NCI-H1092 treated with DMSO at 0.1 percent for 48 hours (cell line): ENCODE measurements at regions not wholly inside any gene's neighbourhood (a gene's known extent, or its start where the extent isn't known, plus 50 kb on each side); places are given as distances from the start of the nearest gene placed in this dataset.
A peak's percentile ranks its signal among the peaks of the same experiment; 100 is the strongest.
"Not testable (repeated sequence)": the region's sequence is repeated elsewhere in the genome, so short reads cannot be mapped to it uniquely, and the experiment has no call there.

Experiments used
- DNase-seq: peaks from one replicate; lab custom pipeline; 2025; lab: John Stamatoyannopoulos, UW

DNA sequence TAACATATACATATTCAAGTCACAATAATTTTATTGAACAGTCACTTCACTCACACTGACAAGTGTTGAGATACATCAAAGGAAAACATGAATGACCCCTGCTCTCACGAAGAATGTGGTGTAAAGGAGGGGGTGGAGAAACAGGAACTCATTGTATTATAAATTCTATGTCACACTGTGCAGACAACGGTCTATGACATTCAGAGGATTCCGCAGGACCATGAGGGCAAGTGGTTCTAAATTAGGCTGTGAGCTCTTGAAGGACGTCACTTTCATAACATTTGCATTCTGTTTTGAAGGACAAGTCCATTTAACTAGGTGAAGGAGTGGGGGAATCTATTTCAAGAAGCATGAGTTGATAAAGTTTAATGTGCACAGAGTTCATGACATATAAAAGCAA, 415.2 kb upstream of the HS3ST1 start:
- no peak for DNase-seq

DNA sequence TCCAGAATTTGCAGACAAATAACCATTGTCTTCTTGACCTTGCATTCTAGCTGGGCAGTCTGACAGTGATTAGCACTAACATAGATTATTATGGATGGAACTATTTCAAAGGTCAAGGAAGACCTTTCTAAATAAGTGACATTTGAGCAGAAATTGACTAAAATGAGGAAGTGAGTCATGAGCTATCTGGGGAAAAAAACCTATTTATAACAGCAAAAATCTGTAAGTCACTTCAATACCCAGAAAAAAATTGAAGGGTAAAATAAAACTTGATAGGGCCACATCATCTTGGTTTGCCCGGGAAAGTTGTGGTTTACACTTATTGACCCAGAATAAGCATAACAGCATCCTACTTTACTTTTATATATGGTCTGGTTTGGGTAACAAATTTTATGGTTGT, 414.6 kb upstream of the HS3ST1 start:
- no peak for DNase-seq

DNA sequence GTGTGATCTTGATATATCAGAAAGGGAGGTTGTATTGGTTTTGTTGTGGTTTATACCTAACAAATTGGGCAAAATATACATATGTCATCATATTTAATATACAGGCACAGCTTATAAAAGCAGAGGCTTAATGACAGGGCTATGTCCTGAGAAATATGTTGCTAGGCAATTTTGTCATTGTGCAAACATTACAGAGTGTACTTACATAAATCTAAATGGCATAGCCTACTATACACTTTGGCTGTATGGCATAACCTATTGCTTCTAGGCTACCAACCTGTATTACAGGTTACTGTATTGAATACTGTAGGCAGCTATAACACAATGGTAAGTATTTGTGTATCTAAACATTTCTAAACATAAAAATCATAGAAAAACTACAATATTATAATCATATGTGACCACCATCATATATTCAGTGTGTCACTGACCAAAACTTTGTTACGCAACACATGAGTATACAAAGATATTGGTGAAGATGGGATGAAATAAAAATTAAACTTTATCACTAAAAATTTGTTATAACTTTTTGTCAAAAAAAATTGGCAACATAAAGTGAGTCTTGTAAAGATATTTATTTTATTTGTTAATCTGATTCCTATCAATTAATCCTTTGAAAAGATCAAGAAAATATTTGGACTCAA, 414.0 kb upstream of the HS3ST1 start:
- DNase-seq, result peak; percentile 5

DNA sequence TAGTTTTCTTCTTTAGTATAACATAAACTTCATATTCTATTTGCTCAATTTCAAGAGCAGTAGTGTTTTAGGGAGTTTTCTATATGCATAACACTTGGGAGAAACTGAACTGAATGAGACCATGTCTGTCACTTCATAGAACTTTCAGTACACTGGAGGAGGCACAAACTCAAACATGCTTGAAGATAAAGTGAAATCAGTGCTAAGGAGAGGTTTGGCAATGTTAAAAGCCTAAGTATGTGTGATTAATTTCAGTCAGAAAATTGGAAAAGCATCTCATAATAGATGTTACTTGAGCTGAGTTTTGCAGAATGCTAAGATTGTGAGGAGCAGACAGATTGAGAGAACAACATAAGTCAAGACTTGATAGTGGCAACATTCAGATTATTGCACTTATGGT, 411.2 kb upstream of the HS3ST1 start:
- DNase-seq, result no peak

DNA sequence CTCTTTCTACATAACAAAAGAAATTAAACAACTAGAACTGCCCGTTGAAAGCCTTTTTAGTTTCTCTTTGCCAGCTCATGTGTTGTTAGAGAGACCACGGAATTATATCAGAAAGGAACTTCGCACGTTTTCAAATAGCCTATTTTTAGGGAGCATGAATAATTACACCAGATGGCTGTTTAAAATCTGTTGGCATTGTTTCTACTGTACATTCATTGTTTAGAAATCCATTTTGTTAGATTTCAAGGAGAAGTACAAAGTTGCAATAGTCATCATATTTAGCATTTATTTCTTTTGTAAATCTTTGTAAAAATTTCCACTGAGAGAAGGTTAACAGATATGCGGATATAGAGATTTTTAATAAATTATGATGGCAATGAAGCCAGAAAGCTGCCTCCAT, 403.0 kb upstream of the HS3ST1 start:
- peak; percentile 44 for DNase-seq

DNA sequence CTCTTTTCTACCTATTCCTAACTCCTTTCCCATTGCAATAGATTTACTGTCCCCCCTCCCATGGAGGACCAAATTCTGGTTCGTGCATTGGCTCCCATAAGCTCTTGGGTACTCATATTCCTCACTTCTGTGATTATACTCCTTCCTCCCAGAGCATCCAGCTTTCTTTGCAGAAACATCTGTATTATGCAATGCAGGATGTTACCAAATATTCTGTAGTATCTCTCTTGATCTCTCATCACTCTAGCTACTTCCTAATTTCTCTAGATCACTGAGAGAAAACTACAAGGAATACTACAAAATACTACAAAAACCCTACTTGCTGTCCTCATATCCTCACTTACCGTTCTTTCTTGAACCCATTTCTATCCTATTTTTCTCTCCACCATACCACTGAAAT, 395.9 kb upstream of the HS3ST1 start:
- DNase-seq, result no peak

DNA sequence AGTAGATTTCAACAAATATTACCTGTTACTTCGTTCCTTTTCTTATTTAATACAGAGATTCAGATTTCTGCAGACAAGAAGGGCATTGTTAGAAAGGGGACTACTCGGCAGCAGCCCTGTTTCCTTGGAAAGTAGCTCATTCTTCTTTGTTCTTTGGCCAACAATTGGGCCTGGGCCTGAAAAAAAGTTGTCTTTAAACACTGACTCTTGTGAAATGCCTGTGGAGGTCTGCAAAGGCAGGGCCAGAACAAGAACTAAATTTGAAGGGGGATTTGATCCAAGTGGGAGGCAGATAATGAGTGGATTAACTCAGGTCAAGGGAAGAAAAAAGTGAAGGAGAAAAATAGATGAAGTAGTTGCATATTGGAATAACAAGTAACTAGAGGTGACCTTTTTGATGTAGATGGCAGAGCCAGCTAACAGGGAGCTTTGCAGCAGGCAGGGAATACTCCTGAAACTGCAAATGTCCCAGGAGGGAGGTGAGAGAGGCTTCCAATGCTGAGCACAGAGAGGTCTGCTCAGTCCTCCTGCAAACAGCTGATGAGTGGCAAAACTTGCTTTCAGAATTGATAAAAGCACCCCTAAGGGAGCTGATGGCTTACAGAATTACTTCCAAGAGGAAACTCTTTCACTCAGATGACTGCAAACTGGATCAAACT, 393.2 kb upstream of the HS3ST1 start:
- DNase-seq, result no peak

DNA sequence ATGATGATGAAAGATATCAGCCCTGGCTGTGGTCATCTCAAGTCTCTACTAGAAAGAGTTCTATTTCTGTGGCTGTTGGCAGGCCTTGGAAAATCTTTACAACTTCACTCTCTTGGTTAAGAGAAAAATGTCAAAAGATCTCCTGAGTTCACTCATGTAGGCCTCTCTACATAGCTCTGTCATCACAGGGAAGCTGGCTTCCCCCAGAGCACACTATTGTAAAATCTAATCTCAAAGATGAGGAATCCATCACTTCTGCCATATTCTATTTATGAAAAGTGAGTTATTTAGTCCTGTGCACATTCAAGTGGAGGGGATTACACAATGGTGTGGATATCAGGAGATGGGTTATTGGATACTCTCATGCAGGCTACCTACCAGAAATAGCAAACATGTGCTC, 388.4 kb upstream of the HS3ST1 start:
- no peak for DNase-seq

DNA sequence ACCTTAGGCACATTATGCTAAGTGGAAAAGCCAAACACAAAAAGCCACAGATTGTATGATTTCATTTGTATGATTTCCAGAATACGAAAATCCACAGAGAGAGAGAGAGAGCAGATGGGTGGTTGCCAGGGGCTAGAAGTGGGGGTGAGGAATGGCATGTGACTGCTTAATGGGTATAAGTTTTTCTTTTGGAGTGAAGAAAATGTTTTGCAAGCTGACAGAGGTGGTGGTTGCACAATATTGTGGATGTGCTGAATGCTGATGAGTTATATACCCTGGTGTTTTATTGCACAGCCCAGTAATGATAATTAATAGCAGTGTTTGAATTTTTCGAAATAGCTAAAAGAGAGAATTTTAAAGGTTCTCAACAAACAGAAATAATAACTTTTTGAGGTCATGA, 386.1 kb upstream of the HS3ST1 start:
- no peak for DNase-seq

DNA sequence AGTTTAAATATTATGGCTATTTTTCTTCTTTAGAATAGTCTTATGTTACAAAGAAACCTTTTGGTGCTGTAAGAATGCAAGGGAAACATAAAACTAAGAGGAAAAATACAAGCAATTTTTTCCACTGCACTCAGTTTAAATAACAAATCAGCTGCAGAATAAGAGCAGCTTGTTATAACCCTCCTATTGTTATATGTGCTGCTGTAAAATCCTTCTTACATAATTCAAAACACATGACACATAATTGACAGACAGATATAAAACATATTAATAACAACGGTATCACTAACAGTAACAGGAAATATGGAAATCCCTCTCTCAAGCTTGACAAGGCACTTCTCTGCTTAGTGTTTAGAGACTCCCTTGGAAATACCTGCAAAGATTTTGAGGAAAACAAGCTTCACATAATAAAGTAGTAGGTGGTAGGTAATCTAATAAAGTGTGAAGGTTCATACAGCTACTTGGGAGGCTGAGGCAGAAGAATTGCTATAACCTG, 385.3 kb upstream of the HS3ST1 start:
- no peak for DNase-seq

DNA sequence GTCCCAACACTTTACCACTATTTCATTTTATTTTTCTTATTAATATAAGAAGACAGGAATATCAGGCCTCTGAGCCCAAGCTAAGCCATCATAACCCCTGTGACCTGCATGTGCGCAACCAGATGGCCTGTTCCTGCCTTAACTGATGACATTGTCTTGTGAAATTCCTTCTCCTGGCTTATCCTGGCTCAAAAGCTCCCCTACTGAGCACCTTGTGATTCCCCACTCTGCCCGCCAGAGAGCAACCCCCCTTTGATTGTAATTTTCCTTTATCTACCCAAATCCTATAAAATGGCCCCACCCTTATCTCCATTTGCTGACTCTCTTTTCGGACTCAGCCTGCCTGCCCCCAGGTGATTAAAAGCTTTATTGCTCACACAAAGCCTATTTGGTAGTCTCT, 382.8 kb upstream of the HS3ST1 start:
- not testable (repeated sequence) for DNase-seq

DNA sequence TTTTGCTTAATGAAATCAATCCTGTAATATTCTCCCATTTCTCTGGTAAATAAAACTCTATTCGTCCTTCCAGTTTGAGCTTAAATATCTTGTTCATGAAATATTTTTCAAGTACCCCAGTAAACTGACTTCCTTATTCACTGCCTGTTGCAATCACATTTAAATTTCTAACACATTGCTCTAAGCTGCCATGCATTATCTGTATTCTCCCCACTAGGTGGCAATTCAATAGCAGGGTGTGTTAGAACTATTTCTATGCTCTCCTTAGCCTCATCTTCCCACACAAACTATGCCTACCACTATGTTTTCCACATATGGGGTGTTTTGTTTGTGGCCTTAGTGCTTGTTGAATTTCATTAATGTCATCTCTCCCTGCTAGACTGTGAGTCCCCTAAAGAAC, 377.1 kb upstream of the HS3ST1 start:
- peak; percentile 1 for DNase-seq

DNA sequence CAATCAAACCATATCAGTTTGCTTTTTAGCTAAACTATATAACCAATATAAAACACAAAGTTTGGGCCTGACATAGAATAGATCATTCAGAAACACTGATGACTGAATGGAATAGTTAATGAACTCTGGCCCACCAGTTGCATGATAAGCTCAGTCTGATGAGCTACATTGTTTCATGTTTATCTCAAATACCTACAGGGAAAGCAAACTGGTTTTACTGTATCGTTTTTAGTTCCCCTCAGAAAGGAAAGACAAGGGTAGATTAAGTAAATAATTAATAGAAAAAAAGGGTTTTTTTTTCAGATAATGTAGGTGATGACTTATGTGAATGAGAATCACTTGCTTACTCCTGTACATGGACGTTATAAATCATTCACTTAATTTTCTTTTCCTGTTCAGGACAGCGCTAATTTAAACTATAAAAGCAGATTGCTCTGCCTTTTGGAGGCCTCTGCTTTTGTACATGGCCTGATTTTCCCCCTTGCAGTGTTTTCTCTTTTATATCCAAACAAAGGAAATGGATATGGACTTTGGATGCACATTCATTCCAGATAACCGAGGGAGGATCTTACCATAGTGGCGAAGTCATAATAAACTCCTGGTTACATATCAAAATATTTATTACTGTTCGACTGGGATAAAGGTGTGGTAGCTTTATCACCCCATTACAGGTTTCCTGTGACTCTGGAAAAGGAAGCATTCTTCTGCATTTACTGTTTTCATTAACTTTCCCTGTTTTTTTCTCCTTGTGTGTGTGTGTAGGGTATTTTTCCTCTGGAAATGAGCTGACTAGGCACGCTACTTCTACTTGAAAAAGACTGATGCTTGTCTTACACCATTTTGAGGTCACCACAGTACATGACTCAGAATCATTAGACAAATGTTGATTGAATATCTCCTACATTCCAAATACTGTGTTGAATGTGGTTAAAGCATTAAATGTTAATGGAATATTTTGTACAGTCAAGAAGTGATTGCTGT, 373.1 kb upstream of the HS3ST1 start:
- DNase-seq, result no peak

DNA sequence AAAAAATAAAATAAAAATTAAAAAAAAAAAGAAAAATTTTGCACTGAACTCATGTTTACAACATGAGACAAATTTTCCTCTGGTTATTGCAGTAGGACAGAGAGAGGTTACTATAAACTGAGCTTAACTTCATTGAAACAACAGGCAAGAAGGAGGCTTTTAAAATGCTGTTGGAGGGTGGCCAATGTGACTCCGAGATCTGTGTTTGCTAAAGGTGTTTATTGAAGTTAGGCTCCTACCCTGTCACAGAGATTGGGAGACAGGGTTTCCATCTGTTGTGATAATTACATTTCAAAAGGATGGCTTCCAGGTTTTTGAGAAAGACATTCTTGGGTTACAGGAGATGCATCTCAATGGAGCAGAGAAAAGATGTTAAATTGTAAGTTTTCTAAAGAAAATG, 370.5 kb upstream of the HS3ST1 start:
- peak; percentile 18 for DNase-seq

DNA sequence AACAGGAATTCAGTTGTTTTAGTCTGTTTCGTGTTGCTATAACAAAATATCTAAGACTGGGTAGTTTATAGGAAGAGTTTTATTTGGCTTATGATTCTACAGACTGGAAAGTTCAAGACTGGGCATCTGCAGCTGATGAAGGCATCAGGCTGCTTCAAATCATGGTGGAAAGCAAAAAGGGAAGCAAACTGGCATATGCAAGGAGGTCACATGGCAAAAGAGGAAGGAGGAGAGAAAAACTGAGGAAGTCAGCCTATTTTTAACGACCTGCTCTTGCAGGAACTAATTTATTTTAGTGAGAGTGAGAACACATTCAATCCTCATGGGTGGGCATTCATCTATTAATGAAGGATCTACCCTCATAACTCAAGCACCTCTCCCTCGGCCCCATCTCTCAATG, 363.1 kb upstream of the HS3ST1 start:
- DNase-seq, result no peak

DNA sequence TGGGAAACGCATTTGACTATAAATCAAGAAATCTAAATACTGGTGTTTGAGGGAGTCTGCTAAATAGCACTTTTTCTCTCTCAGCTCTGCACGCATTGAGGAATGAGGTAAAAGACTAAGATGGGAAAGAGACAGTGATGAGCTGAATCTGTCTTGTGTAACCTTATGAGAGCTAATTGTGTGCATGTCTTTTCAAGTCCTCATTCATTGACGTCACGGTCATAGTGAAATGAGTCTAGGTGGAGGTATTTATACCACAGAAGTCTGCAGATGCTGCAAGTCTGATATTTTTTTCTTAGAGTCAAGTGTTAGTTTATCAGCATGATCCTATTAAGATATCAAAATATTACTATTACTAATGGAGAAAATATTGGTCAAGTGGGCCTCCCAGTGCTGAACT, 361.5 kb upstream of the HS3ST1 start:
- DNase-seq, result no peak

DNA sequence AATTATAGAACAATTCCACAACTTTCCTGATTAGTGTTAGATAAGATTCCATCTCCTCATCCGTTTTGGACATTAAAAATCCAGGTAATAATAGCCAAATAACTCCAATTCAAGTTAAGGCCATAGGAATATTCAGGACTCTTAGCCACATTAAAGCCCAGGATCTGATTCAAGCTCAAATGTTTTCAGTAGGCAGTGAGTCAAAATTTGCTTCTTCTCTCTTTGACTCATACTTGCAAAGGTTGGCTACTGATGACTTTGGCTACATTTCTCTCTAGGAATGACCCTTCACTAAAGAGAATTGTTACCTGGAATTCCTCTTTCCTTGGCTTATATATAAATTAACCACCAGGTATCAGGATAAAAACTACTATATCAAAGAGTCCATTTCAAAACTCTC, 354.9 kb upstream of the HS3ST1 start:
- DNase-seq, result no peak

DNA sequence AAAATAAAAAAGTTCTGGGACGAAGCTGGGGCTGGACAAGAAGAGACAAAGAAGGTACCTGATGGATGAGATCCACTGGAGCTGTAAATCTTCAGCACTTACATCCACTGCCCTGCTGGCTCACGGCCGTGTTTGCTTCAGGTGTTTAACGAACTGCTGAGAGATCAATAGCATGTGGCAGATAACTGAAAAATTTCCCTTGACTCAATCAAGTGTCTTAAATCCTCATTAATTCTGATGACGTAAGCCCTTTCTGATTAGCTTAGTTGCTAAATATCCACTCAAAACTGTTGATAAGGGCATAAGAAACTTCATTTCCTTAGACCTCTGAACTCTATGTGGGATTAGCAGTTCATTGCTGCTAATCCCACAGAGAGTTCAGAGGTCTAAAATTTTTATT, 354.2 kb upstream of the HS3ST1 start:
- no peak for DNase-seq

DNA sequence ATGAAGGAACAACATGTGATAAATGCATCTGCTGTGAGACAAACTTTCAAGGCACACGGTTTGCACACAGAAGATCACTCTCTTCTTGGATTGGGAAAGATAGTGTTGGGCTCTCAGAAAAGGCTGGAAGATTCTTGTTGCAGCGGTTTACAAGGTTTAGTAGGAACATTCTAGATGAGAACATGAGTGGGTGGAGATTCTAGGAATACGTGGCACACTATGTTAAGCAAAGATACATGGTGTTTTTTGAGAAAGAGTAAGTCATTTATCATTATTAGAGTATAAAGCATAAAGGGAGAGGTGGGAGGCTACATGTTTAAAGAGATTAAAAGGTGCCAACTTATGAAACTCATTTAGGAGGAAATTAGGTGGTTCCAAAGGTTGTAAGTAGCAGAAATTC, 348.8 kb upstream of the HS3ST1 start:
- no peak for DNase-seq

DNA sequence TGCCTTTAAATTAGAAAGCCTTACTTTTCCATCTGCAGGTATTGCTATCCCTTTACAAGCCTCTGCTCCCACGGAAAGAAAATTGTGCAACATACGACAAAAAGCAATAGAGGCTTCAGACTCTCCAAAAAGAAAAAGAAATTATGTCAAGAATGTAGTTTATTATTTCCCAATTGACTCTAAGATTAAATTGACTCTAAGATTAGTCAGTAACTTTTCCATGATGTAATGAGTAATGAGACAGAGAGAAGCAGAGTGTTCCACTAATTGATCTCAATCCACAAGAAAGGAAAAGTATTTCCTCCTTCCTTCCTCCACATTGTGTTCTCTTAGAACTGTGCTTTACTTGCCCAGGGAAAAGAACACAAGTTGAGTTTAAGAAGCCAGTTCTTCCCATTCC, 345.7 kb upstream of the HS3ST1 start:
- DNase-seq, result no peak

DNA sequence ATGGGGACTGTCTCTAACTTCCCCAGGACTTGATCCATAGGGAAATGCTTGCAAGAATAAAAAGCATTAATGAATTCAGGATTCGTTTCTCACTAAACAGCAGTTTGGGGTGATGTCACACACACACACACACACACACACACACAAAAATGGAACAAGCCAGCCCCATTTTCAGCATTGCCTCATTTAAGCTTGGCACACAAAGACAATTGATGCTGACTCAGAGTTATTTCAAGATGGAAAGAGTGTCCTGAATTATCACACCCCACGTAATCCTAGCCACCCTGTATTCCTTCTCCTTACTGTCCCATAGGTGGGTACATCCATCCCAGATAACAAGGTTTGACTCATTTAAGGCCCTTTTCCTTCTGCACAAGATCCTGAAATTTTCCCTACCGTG, 345.1 kb upstream of the HS3ST1 start:
- DNase-seq, result no peak

DNA sequence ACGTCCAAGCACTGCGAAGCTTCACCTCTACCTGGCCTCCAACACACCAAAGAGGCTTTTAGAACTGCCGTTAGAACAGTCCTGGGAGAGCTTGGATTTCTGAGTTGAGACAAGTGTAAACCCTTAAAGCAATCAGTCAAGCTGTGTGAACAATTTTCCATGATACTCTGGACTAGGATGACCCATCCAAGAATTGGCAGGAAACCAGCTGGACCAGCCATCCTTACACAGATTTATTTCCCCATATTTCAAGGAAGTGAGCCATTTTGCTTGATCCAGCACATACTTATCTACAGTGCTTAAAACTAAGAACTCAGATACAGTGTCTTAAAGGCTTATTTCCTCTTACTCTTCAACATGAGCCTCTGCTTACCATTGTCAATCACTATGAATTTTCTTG, 340.7 kb upstream of the HS3ST1 start:
- DNase-seq, result no peak
